AG08396 (cell line): ENCODE measurements at regions not wholly inside any gene's neighbourhood (a gene's known extent, or its start where the extent isn't known, plus 50 kb on each side); places are given as distances from the start of the nearest gene placed in this dataset.

Experiments used
- DNase-seq: peaks from one replicate; pipeline ENCODE4 v3.0.0; 2012; ENCODE audit warnings: low spot score, mixed read lengths

DNA sequence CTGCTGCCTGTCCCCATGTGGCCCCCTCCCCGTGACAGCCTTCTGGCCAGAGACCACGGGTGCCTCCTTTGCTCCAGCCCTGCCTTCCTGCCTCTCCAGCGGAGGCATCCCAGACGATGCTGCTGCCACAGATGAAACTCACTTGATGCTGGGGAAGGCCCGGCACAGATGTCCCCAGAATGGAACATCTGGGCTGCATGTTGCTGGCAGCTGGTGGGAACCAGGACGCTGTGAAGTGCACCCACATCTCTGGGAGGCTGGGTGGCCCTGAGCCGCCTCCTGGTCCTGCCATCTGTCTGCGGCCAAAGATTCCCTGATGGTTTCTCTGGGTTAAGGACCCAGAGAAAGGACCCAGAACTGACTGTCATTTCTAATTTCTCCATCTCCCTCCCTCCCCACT is 51.9 kb upstream of the PTPRS start:
- DNase-seq: no peak

DNA sequence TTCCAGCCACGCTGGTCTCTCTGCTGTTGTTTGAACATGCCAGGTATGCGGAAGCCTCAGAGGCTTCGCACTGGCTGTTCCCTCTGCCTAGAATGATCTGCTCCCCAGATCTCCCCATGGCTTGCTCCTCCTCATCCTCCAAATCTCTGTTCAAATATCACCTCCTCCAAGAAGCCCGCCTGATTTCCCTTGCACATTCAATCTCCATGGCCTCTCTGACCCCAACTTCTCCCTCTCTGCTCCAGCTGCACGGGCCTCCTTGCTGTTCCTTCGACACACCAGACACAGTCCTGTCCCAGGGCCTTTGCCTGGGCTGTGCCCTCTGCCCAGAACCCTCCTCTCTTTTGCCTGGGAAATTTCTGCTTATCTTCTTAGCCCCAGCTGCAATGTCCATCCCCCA is 52.5 kb upstream of the PTPRS start:
- no peak for DNase-seq

DNA sequence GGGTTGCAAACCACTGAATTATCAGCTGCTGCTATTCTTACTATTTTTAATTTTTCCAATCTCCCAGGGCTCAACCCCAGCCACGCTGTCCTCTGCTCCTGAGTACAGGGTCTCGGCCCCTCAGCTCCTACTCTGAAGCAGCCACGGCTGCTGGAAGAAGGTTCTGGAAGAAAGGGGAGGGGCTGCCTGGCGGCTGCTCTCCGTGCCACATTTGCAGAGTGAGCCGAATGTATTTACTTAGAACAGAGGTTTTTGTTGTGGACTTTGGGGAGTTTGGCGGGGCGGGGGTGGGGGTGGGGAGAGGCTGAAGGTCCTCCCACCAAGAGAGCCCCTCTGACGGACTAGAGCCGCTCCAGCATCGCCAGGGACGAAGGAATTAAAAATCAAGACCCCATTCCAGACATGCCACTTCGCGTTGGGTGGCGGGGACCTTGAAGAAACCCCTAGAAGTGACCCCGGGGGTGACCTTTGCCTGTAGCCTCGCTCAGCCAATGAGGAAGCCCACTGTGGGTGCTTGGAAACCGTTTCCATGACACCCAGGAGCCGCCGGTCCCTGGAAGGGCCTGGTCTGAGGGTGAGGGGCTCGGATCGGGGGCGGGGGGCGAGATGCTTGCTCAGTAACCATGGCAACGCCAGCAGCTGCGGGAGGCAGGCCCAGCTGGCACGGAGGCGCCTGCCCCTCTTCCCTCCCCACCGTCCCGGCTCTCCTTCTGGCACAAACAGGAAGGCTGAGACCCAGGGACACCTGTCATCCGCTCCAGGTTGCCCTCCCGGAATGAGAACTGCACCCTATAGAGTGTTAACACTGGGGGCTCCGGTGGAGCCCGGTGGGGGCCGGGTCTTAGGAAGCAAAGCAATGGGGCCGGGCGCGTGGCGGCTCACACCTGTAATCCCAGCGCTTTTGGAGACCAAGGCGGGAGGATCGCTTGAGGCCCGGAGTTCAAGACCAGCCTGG is 54.2 kb upstream of the PTPRS start:
- no peak for DNase-seq

DNA sequence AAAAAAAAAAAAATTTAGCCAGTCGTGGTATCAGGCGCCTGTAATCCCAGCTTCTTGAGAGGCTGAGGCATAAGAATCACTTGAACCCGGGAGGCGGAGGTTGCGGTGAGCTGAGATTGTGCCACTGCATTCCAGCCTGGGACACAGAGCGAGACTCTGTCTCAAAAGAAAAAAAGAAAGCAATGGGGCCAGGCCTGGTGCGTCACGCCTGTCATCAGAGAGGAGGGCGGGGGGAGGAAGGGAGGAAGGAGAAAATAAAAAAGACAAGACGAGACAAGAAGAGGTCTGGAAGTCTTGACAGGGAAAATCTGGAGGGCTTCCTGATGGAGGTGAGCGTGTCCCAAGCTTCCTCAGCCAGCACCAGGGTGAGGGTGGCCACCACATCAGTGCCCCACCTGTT is 54.9 kb upstream of the PTPRS start:
- DNase-seq: no peak

DNA sequence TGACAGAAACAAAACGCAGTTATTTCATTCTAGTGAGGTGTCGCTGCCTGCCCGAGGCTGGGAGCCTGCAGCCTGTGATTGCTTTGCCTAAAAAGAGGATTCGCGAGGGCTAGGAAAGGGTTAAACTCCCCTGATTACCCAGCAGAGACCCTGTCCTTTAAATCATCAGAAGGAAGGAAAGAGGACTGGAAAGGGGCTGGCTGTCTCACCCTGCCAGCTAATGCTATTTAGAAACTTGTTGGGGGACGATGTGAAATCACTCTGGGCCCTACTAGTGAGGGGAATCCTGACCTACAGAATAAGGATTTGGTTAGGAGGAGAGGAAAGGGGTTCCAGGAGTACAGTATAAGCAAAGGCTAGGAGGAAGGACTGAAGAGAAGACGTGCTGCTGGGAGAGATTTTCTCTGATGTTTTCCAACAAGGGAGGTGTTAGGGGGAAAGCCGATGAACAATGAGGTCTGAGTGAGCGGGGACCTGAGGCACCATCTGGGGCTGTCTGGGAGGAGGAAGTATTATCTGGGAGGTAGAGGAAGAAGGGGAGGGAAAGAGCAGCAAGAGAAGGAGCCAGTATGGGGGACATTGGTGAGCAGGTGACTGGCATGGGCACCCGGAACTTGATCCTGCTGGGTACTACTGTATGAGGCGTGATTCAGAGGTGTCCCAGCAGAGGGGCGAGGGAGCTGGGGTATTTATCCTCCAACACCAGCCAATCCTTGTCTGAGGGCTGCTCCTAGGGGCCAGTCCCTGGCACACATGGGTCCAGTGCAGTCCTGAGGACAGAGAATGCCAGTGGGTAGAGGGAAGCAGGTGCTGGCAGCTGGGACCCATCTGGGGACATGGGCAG is 55.7 kb upstream of the PTPRS start:
- DNase-seq: no peak

DNA sequence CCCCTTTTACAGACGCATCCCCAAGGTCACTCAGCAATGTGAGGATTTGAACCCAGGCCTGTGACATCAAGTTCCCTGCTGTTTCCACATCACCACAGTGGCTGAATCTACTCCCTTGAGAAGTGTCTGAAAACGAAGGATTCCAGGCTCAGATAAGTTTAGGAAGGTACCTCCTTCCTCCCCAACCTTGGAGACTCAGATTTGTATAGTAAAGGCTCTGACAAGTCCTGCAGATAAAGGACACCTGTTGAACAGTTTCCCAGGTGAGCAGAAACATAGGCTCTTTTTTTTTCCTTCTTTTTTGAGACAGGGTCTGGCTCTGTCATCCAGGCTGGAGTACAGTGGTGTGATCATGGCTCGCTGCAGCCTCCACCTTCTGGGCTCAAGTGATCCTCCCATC is 56.4 kb upstream of the PTPRS start:
- no peak for DNase-seq

DNA sequence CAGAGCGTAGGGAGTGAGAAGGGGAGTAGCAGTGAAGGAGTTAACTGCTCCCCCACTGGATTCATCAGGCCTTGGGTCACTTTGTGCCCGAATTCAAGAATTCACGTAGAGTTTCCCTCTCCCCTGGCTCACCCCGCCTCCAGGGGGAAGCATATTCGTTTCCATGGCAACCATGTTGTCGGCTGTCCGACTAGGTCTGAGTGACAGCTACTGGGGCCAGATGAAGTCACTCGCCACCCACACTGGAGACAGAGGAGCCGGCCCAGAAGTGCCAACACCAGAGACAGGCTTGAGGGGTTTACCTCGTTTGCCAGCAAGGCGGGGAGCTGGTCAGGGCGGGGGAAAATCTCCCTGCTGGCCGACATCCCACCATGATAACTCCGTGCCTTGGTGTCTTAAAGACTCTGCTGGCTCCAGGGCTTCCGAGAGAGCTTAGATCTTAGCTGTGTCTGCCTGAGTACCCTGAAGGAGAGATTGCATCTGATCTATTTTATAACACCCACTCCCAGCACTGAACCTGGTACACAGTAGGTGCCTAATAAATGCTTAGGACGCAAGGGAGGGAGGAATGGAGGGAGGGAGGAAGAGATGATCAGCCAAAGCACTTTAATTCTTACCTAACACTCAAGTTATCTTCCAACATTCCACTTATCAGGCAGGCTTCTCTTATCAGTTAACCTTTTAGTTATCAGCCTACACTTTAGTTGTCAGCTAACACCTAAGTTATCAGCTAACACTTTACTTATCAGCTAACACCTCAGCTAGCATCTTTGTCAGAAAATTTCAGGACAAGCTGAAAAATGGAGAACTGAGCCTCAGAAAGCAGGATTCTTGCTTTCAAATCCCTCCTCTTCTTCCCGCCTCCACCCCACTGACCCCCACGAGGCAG is 57.2 kb upstream of the ZNRF4 start:
- peak; percentile 33 for DNase-seq

DNA sequence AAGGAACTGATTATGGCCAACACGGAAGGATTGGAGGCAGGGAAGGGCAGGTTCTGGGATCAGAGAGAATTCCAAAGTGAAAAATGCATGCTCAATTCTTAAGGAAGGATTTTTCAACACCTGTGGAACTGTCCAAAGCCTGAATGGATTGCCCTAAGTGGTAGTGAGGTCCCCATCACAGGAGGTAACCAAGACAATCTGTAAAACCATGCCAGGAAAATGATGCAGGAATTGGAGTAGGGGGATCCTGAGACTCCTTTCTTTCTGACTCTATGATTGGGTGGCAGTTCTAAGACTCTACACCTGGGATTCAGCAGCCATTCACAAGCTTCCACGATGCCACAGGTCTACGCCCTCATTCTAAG is 56.5 kb upstream of the ZNRF4 start:
- no peak for DNase-seq

DNA sequence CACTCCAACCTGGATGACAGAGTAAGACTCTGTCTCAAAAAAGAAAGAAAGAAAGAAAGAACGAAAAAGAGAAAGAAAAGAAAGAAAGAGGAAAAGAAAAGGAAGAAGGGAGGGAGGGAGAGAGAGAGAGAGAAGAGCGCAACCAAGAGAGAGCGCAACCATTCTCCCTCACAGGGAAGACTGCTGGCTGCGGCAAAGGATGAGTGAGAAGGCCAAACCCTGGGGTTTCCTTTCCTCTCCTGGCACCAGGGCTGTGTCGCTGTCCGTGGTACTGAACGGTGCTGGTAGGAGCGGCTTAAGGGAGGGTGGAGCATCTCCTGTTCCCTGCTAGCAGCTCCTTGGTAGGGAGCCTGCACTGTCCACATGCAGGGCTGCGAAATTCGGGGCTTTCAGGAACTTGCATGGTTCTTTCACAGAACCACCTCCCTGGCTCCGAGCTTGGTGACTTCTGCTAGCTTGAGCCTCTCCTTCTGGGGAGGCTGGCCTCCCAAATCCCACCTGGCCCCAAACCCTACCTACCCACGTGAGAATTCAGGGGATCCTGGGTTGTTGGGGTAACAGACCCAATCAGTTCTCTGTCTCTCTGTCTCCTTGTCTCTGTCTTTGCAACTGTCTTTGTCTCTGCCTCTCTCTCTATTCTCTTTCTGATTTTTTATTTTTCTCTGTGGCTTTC is 51.1 kb upstream of the ZNRF4 start:
- peak; percentile 89 for DNase-seq
